ENCODE measurements at regions not wholly inside any gene's neighbourhood (a gene's known extent, or its start where the extent isn't known, plus 50 kb on each side); places are given as distances from the start of the nearest gene placed in this dataset.
A peak's percentile ranks its signal among the peaks of the same experiment; 100 is the strongest.

GRCh38 chr12:124694846-124695497 is 127.6 kb upstream of the NCOR2 start:
- H3K36me3 ChIP-seq (replicated peaks in 1 of 2; ENCODE audit: control insufficient read depth in 1 of 2, insufficient read depth in 2 of 2, low read length in 2 of 2): no peaks in the 10 kb centered on the region
- Mint-ChIP-seq H3K27me3 (ENCODE audit: low read depth in 3 of 3) (peaks cover 3 to 10% (median 5%) of the 10 kb centered on the region in 3 donors), H3K4me3 (peak overlapping the region in 1 of 2 donors; percentile 46), H3K36me3 (no peaks in the 10 kb centered on the region), H3K4me1 (peaks cover 24% of the 10 kb centered on the region), H3K9me3 (peaks cover 0 to 17% (median 9%) of the 10 kb centered on the region in 7 donors), H3K27ac (peak overlapping the region in 5 of 7 donors; percentile 32 to 71 (median 55))
- no peak overlapping the region for H3K27ac ChIP-seq (ENCODE audit: low read depth in 1 of 2, low read length in 2 of 2)
- 56% methylated on average over 10 of the region's 14 CpGs for WGBS (ENCODE audit: insufficient coverage)
- peaks cover 8 to 15% of the 10 kb centered on the region in 2 donors for H3K4me1 ChIP-seq (ENCODE audit: control insufficient read depth in 1 of 2, insufficient read depth in 2 of 2, low read length in 2 of 2)
- no peaks in the 10 kb centered on the region for H3K27me3 ChIP-seq (ENCODE audit: control insufficient read depth in 2 of 2, insufficient read depth in 2 of 2, low read length in 2 of 2)
- TF ChIP-seq CTCF (IDR thresholded peaks at IDR 0.05): no peak
- H3K9ac ChIP-seq (ENCODE audit: insufficient read depth, low read length, poor library complexity, severe bottlenecking): no peak overlapping the region
- DNase-seq: peak in 2 of 3 donors; percentile 61 to 73
- H3K4me3 ChIP-seq (replicated peaks in 1 of 3; ENCODE audit: low read depth in 2 of 3, low read length in 3 of 3): no peak overlapping the region
- no peaks in the 10 kb centered on the region for H3K79me2 ChIP-seq (ENCODE audit: insufficient read depth, low read length)
- peaks cover 8 to 18% of the 10 kb centered on the region in 2 donors for H3K9me3 ChIP-seq (replicated peaks in 1 of 2; ENCODE audit: control insufficient read depth in 1 of 2, insufficient read depth in 1 of 2, low read length in 2 of 2)
- no peaks in the 10 kb centered on the region for H4K20me1 ChIP-seq (ENCODE audit: insufficient read depth, low read length)
- no peak overlapping the region for H2AFZ ChIP-seq (ENCODE audit: insufficient read depth, low read depth, low read length, poor library complexity, severe bottlenecking)
- intact Hi-C loops (cut with micrococcal nuclease): no loop called here
- no peak overlapping the region for H3K4me2 ChIP-seq (replicated peaks; ENCODE audit: extremely low read depth, low read length, poor library complexity, severe bottlenecking)

GRCh38 chr12:124694250-124694649 is 126.8 kb upstream of the NCOR2 start:
- Histone ChIP-seq H3K9me3 (replicated peaks in 1 of 2; ENCODE audit: control insufficient read depth in 1 of 2, insufficient read depth in 1 of 2, low read length in 2 of 2) (peaks cover 8 to 18% of the 10 kb centered on the region in 2 donors), H3K36me3 (replicated peaks in 1 of 2; ENCODE audit: control insufficient read depth in 1 of 2, insufficient read depth in 2 of 2, low read length in 2 of 2) (no peaks in the 10 kb centered on the region), H3K27ac (ENCODE audit: low read depth in 1 of 2, low read length in 2 of 2) (no peak overlapping the region), H3K79me2 (ENCODE audit: insufficient read depth, low read length) (no peaks in the 10 kb centered on the region), H4K20me1 (ENCODE audit: insufficient read depth, low read length) (no peaks in the 10 kb centered on the region), H3K4me2 (replicated peaks; ENCODE audit: extremely low read depth, low read length, poor library complexity, severe bottlenecking) (no peak overlapping the region), H3K27me3 (ENCODE audit: control insufficient read depth in 2 of 2, insufficient read depth in 2 of 2, low read length in 2 of 2) (no peaks in the 10 kb centered on the region), H3K4me1 (ENCODE audit: control insufficient read depth in 1 of 2, insufficient read depth in 2 of 2, low read length in 2 of 2) (peaks cover 8 to 16% of the 10 kb centered on the region in 2 donors), H2AFZ (ENCODE audit: insufficient read depth, low read depth, low read length, poor library complexity, severe bottlenecking) (no peak overlapping the region), H3K4me3 (replicated peaks in 1 of 3; ENCODE audit: low read depth in 2 of 3, low read length in 3 of 3) (no peak overlapping the region), H3K9ac (ENCODE audit: insufficient read depth, low read length, poor library complexity, severe bottlenecking) (no peak overlapping the region)
- peaks cover 2 to 6% (median 3%) of the 10 kb centered on the region in 3 donors for H3K27me3 Mint-ChIP-seq (ENCODE audit: low read depth in 3 of 3)
- DNase-seq: no peak
- H3K4me1 Mint-ChIP-seq: peaks cover 29% of the 10 kb centered on the region
- H3K36me3 Mint-ChIP-seq: no peaks in the 10 kb centered on the region
- WGBS (ENCODE audit: insufficient coverage): no CpG with 5 or more reads among the region's 5 CpGs
- intact Hi-C loops (cut with micrococcal nuclease): no loop called here
- peak overlapping the region in 1 of 2 donors; percentile 57 for H3K4me3 Mint-ChIP-seq
- peak overlapping the region in 2 of 7 donors; percentile 55 to 71 for H3K27ac Mint-ChIP-seq
- TF ChIP-seq CTCF (IDR thresholded peaks at IDR 0.05): no peak
- peaks cover 0 to 19% (median 11%) of the 10 kb centered on the region in 7 donors for H3K9me3 Mint-ChIP-seq

Data from CD14-positive monocyte (primary cell).